ENCODE measurements at regions not wholly inside any gene's neighbourhood (a gene's known extent, or its start where the extent isn't known, plus 50 kb on each side); places are given as distances from the start of the nearest gene placed in this dataset.
"Not testable (repeated sequence)": the region's sequence is repeated elsewhere in the genome, so short reads cannot be mapped to it uniquely, and the experiment has no call there.

GRCh38 chr2:228575897-228576296 is 394.4 kb upstream of the SPHKAP start:
- H3K9me3 Mint-ChIP-seq: peaks cover 2% of the 10 kb centered on the region
- DNase-seq: no peak
- no peak overlapping the region for H3K27ac Mint-ChIP-seq
- H3K36me3 Mint-ChIP-seq (ENCODE audit: low read depth): no peaks in the 10 kb centered on the region
- H3K27me3 Mint-ChIP-seq (ENCODE audit: low read depth): no peaks in the 10 kb centered on the region
- no peak overlapping the region for H3K4me3 Mint-ChIP-seq
- CTCF ChIA-PET: no interaction called here
- intact Hi-C loops (cut with micrococcal nuclease): no loop called here
- no peaks in the 10 kb centered on the region for H3K4me1 Mint-ChIP-seq (ENCODE audit: low read depth)

DNA sequence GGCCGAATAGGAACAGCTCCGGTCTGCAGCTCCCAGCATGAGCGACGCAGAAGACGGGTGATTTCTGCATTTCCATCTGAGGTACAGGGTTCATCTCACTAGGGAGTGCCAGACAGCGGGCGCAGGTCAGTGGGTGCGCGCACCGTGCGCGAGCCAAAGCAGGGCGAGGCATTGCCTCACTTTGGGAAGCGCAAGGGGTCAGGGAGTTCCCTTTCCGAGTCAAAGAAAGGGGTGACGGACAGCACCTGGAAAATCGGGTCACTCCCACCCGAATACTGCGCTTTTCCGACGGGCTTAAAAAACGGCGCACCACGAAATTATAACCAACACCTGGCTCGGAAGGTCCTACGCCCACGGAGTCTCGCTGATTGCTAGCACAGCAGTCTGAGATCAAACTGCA is 386.8 kb upstream of the SPHKAP start:
- H3K4me3 Mint-ChIP-seq; intact Hi-C loops (cut with micrococcal nuclease); H3K9me3 Mint-ChIP-seq; DNase-seq; H3K36me3 Mint-ChIP-seq (ENCODE audit: low read depth); H3K4me1 Mint-ChIP-seq (ENCODE audit: low read depth); H3K27ac Mint-ChIP-seq; H3K27me3 Mint-ChIP-seq (ENCODE audit: low read depth); CTCF ChIA-PET: not testable (repeated sequence)

GRCh38 chr2:228561816-228562215 is 380.3 kb upstream of the SPHKAP start:
- Mint-ChIP-seq H3K4me3 (no peak overlapping the region), H3K4me1 (ENCODE audit: low read depth) (no peaks in the 10 kb centered on the region), H3K27me3 (ENCODE audit: low read depth) (no peaks in the 10 kb centered on the region), H3K27ac (no peak overlapping the region), H3K9me3 (no peaks in the 10 kb centered on the region), H3K36me3 (ENCODE audit: low read depth) (no peaks in the 10 kb centered on the region)
- intact Hi-C loops (cut with micrococcal nuclease): no loop called here
- CTCF ChIA-PET: no interaction called here
- no peak for DNase-seq

DNA sequence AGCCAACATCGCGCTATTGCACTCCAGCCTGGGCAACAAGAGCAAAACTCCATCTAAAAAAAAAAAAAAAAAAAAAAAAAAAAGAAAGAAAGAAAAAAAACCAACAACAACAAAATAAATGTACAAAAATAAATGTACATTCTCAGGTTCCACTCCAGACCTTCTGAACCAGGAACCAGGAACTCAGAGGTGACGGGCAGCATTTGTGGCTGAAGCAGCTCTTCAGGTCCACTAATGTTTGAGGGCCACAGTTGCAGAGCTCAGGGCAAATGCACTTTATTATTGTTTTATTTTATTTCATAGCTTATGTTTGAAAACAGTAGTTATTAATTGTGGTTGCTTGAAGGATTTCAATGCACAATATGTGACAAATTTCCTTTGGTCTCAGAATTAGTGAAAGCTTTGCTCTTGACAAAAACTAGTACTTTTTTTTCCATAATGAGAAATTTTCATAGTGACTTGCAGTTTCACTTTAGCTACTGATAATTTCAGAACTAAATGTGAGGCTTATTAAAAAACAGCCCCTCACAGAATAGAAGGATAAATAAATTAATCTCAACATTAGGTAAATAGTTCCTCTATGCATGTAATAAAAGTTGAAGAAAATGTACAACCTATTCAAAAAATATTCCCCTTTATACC is 378.4 kb upstream of the SPHKAP start:
- H3K36me3 Mint-ChIP-seq (ENCODE audit: low read depth): no peaks in the 10 kb centered on the region
- intact Hi-C loops (cut with micrococcal nuclease): no loop called here
- no peak overlapping the region for H3K27ac Mint-ChIP-seq
- H3K4me3 Mint-ChIP-seq: no peak overlapping the region
- no peaks in the 10 kb centered on the region for H3K27me3 Mint-ChIP-seq (ENCODE audit: low read depth)
- DNase-seq: no peak
- no peaks in the 10 kb centered on the region for H3K4me1 Mint-ChIP-seq (ENCODE audit: low read depth)
- CTCF ChIA-PET: interaction anchor here (0.5 kb wide), 1 partner anchor 50 kb away, joined by 3 read pairs; no protein-coding TSS in a partner anchor
- H3K9me3 Mint-ChIP-seq: peaks cover 2% of the 10 kb centered on the region

DNA sequence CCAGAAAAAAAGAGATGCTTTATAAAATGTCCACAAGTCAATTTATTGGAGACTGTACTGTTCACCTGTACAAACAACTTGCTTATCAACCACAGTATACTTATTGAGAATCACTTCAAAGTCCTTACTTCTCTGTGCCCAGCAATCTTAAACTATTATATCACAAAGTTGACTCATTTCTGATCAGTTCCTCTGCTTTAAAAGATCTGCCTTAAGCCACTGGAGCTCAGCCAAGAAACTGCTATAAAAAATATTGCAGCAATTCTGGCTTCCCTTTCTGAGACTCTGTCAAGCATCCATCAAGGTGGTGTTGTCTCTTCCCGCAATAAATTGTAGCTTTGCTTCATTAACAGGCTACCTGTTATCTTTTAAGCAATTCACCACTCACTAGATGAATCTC is 375.2 kb upstream of the SPHKAP start:
- Mint-ChIP-seq H3K4me1 (ENCODE audit: low read depth) (no peaks in the 10 kb centered on the region), H3K36me3 (ENCODE audit: low read depth) (no peaks in the 10 kb centered on the region), H3K4me3 (no peak overlapping the region), H3K9me3 (peaks cover 2% of the 10 kb centered on the region), H3K27me3 (ENCODE audit: low read depth) (no peaks in the 10 kb centered on the region), H3K27ac (no peak overlapping the region)
- no peak for DNase-seq
- intact Hi-C loops (cut with micrococcal nuclease): no loop called here
- CTCF ChIA-PET: no interaction called here

- CTCF ChIA-PET: no interaction called here
- intact Hi-C loops (cut with micrococcal nuclease): no loop called here
- Mint-ChIP-seq H3K4me3 (no peak overlapping the region), H3K27me3 (ENCODE audit: low read depth) (no peaks in the 10 kb centered on the region), H3K36me3 (ENCODE audit: low read depth) (no peaks in the 10 kb centered on the region), H3K27ac (no peak overlapping the region), H3K4me1 (ENCODE audit: low read depth) (no peaks in the 10 kb centered on the region), H3K9me3 (peaks cover 6% of the 10 kb centered on the region)
- no peak for DNase-seq
Measured at GRCh38 chr2:228549441-228550007, 368.0 kb upstream of the SPHKAP start.

- Mint-ChIP-seq H3K27me3 (ENCODE audit: low read depth) (no peaks in the 10 kb centered on the region), H3K4me1 (ENCODE audit: low read depth) (no peaks in the 10 kb centered on the region), H3K27ac (no peak overlapping the region), H3K36me3 (ENCODE audit: low read depth) (no peaks in the 10 kb centered on the region), H3K9me3 (peaks cover 6% of the 10 kb centered on the region), H3K4me3 (no peak overlapping the region)
- intact Hi-C loops (cut with micrococcal nuclease): no loop called here
- no peak for DNase-seq
- CTCF ChIA-PET: no interaction called here
Measured at GRCh38 chr2:228548230-228548629, 366.7 kb upstream of the SPHKAP start.

GRCh38 chr2:228545748-228546145 is 364.3 kb upstream of the SPHKAP start:
- DNase-seq: no peak
- Mint-ChIP-seq H3K27ac (no peak overlapping the region), H3K36me3 (ENCODE audit: low read depth) (no peaks in the 10 kb centered on the region), H3K27me3 (ENCODE audit: low read depth) (no peaks in the 10 kb centered on the region), H3K4me1 (ENCODE audit: low read depth) (no peaks in the 10 kb centered on the region), H3K4me3 (no peak overlapping the region), H3K9me3 (peaks cover 8% of the 10 kb centered on the region)
- intact Hi-C loops (cut with micrococcal nuclease): no loop called here
- CTCF ChIA-PET: no interaction called here

GRCh38 chr2:228545041-228545747 is 363.7 kb upstream of the SPHKAP start:
- no peak for DNase-seq
- intact Hi-C loops (cut with micrococcal nuclease): no loop called here
- Mint-ChIP-seq H3K4me1 (ENCODE audit: low read depth) (no peaks in the 10 kb centered on the region), H3K4me3 (no peak overlapping the region), H3K9me3 (peaks cover 6% of the 10 kb centered on the region), H3K27ac (no peak overlapping the region), H3K36me3 (ENCODE audit: low read depth) (no peaks in the 10 kb centered on the region), H3K27me3 (ENCODE audit: low read depth) (no peaks in the 10 kb centered on the region)
- CTCF ChIA-PET: no interaction called here

GRCh38 chr2:228543117-228543516 is 361.6 kb upstream of the SPHKAP start:
- no peak overlapping the region for H3K27ac Mint-ChIP-seq
- H3K9me3 Mint-ChIP-seq: peaks cover 2% of the 10 kb centered on the region
- H3K27me3 Mint-ChIP-seq (ENCODE audit: low read depth): no peaks in the 10 kb centered on the region
- CTCF ChIA-PET: no interaction called here
- no peaks in the 10 kb centered on the region for H3K36me3 Mint-ChIP-seq (ENCODE audit: low read depth)
- no peak for DNase-seq
- no peak overlapping the region for H3K4me3 Mint-ChIP-seq
- intact Hi-C loops (cut with micrococcal nuclease): no loop called here
- no peaks in the 10 kb centered on the region for H3K4me1 Mint-ChIP-seq (ENCODE audit: low read depth)

DNA sequence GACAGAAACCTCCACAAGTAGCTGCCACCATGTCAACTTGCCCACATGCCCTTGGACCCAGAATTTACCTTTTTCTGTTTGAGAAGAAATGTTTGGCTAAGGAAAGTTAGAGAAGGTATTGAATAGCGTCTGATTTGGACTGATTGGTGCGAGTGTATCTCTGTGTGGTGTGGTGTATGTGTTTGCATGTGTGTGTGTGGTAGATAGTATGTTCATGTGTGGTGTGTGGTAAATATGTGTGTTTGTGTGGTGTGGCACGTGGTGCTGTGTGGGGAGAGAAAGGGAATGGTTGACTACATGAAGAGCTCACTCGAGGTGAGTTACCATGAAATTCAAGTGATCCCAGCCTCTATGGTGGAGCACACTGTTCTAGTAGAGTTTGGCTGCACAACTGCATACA is 360.8 kb upstream of the SPHKAP start:
- Mint-ChIP-seq H3K4me1 (ENCODE audit: low read depth) (no peaks in the 10 kb centered on the region), H3K27ac (no peak overlapping the region), H3K27me3 (ENCODE audit: low read depth) (no peaks in the 10 kb centered on the region), H3K4me3 (no peak overlapping the region), H3K36me3 (ENCODE audit: low read depth) (no peaks in the 10 kb centered on the region), H3K9me3 (peaks cover 2% of the 10 kb centered on the region)
- intact Hi-C loops (cut with micrococcal nuclease): no loop called here
- DNase-seq: no peak
- CTCF ChIA-PET: no interaction called here

DNA sequence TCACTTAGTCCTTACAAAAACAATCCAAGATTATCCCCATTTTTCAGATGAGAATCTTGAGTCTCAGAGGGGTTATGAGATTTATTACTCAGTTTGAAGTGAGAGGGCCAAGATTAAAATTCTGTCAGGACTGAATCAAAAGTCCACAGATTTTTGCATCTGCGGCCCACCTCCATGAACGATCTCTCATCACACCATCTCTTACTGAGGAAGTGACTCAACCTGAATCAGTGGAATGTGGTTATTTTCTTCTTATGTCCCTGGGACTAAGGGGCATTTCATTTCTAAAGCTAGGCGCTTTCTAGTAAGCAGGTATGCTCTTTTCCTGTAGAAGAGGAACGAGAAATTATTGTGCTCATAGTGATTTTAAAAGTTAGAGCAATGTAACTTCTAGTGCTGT is 360.3 kb upstream of the SPHKAP start:
- no peaks in the 10 kb centered on the region for H3K4me1 Mint-ChIP-seq (ENCODE audit: low read depth)
- H3K27me3 Mint-ChIP-seq (ENCODE audit: low read depth): no peaks in the 10 kb centered on the region
- no peaks in the 10 kb centered on the region for H3K36me3 Mint-ChIP-seq (ENCODE audit: low read depth)
- H3K4me3 Mint-ChIP-seq: no peak overlapping the region
- CTCF ChIA-PET: no interaction called here
- peaks cover 2% of the 10 kb centered on the region for H3K9me3 Mint-ChIP-seq
- no peak overlapping the region for H3K27ac Mint-ChIP-seq
- intact Hi-C loops (cut with micrococcal nuclease): no loop called here
- no peak for DNase-seq

GRCh38 chr2:228540976-228541375 is 359.5 kb upstream of the SPHKAP start:
- Mint-ChIP-seq H3K4me1 (ENCODE audit: low read depth) (no peaks in the 10 kb centered on the region), H3K9me3 (peaks cover 3% of the 10 kb centered on the region), H3K4me3 (no peak overlapping the region), H3K27ac (no peak overlapping the region), H3K36me3 (ENCODE audit: low read depth) (no peaks in the 10 kb centered on the region), H3K27me3 (ENCODE audit: low read depth) (no peaks in the 10 kb centered on the region)
- intact Hi-C loops (cut with micrococcal nuclease): no loop called here
- CTCF ChIA-PET: no interaction called here
- DNase-seq: no peak
